Erythroblast (primary cell): ENCODE measurements at regions not wholly inside any gene's neighbourhood (a gene's known extent, or its start where the extent isn't known, plus 50 kb on each side); places are given as distances from the start of the nearest gene placed in this dataset.

Experiments
- GATA1 ChIP-seq: IDR thresholded peaks from 2 replicates; pipeline ENCODE4 v1.6.1; 2011; ENCODE audit warnings: low read depth, mild to moderate bottlenecking, control low read depth, low read length, moderate library complexity
- POLR2A ChIP-seq: IDR thresholded peaks from 2 replicates; pipeline ENCODE4 v1.6.1; 2011; ENCODE audit warnings: mild to moderate bottlenecking, low read length

DNA sequence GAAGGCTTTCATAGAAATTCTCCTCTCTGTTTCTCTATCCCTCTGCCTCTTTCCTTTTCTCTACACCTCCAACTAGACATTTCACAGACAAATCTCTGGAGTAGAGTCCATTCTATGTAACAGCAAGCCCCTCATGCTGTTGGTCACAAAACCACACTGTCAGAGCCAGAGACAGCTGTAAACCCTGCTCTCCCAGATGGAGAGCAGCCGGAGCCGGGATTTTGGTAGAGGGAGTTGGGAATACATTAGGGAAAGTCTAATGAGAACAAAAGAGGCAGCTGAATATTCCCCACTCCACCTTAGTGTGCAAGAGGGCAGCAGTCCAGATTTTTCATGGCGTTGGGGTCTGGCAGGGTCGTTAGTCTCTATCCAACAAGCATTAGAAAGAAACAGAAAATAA is 68.3 kb upstream of the EDN1 start:
- TF ChIP-seq POLR2A = no peak
- no peak for TF ChIP-seq GATA1
